ENCODE measurements at regions not wholly inside any gene's neighbourhood (a gene's known extent, or its start where the extent isn't known, plus 50 kb on each side); places are given as distances from the start of the nearest gene placed in this dataset.

DNA sequence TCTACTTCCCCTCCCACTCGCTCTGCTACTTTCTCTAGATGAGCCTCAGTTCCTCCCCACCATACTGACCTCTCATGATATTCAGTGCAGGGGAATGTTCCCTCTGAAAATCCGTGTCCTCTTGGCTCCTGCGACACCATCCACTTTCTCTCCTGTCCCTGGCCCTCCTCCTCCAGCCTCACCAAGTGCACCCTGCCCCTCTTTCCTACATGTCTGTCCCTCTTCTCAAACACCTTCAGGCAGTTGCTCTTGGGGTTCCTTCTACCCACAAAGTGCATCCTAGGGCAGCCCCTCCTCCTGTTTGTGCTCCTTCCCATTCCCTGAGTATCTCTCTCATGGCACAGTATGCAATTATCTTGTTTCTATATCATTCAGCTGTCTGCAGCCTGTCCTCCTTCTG, 246.4 kb upstream of the RAB6C start:
- Histone ChIP-seq H3K4me2 (ENCODE audit: low read depth, low read length, poor library complexity, severe bottlenecking) (no peak overlapping the region), H4K20me1 (ENCODE audit: low read depth, low read length) (no peaks in the 10 kb centered on the region), H3K36me3 (ENCODE audit: low read length) (no peaks in the 10 kb centered on the region), H3K27ac (ENCODE audit: low read depth, low read length) (no peak overlapping the region), H3F3A (ENCODE audit: insufficient read depth) (no peaks in the 10 kb centered on the region), H3K9me2 (replicated peaks; ENCODE audit: insufficient read depth, low read length) (no peaks in the 10 kb centered on the region), H3K27me3 (ENCODE audit: low read length) (no peaks in the 10 kb centered on the region), H3K9ac (ENCODE audit: low read length) (no peak overlapping the region), H3K4me3 (ENCODE audit: insufficient read depth, low read length, poor library complexity, severe bottlenecking) (no peak overlapping the region), H3K9me3 (ENCODE audit: insufficient read depth, low read length) (no peaks in the 10 kb centered on the region), H3K79me2 (ENCODE audit: insufficient read depth, low read length) (no peaks in the 10 kb centered on the region), H2AFZ (ENCODE audit: low read depth, low read length, severe bottlenecking) (no peak overlapping the region)
- TF ChIP-seq, protein P1, sequence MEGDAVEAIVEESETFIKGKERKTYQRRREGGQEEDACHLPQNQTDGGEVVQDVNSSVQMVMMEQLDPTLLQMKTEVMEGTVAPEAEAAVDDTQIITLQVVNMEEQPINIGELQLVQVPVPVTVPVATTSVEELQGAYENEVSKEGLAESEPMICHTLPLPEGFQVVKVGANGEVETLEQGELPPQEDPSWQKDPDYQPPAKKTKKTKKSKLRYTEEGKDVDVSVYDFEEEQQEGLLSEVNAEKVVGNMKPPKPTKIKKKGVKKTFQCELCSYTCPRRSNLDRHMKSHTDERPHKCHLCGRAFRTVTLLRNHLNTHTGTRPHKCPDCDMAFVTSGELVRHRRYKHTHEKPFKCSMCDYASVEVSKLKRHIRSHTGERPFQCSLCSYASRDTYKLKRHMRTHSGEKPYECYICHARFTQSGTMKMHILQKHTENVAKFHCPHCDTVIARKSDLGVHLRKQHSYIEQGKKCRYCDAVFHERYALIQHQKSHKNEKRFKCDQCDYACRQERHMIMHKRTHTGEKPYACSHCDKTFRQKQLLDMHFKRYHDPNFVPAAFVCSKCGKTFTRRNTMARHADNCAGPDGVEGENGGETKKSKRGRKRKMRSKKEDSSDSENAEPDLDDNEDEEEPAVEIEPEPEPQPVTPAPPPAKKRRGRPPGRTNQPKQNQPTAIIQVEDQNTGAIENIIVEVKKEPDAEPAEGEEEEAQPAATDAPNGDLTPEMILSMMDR (IDR thresholded peaks at IDR 0.05; ENCODE audit: insufficient read depth, low read length, poor library complexity, severe bottlenecking): no peak
- no peak for TF ChIP-seq EZH2phosphoT487 (conservative IDR thresholded peaks at IDR 0.05; ENCODE audit: low read length)

DNA sequence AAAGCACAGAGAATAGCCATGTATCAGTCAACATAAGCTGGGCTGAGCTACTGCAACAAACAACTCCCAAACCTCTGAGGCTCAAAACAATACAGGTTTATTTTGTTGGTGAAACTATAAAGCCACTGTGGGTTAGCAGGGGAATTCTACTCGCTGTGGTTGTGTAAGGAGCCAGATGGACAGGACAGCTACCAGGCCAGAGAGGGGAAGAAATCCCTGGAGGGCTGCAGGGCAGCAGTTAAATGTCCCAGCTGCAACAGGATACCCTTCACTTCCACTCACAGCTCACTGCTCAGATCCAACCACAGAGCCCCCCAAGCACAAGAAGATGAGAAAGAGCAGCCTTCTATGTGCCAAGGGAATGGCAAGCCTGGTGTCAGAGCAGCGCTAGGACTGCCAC, 245.9 kb upstream of the RAB6C start:
- H2AFZ ChIP-seq (ENCODE audit: low read depth, low read length, severe bottlenecking): no peak overlapping the region
- TF ChIP-seq, protein P1 (IDR thresholded peaks at IDR 0.05; ENCODE audit: insufficient read depth, low read length, poor library complexity, severe bottlenecking): no peak
- TF ChIP-seq EZH2phosphoT487 (conservative IDR thresholded peaks at IDR 0.05; ENCODE audit: low read length): no peak

DNA sequence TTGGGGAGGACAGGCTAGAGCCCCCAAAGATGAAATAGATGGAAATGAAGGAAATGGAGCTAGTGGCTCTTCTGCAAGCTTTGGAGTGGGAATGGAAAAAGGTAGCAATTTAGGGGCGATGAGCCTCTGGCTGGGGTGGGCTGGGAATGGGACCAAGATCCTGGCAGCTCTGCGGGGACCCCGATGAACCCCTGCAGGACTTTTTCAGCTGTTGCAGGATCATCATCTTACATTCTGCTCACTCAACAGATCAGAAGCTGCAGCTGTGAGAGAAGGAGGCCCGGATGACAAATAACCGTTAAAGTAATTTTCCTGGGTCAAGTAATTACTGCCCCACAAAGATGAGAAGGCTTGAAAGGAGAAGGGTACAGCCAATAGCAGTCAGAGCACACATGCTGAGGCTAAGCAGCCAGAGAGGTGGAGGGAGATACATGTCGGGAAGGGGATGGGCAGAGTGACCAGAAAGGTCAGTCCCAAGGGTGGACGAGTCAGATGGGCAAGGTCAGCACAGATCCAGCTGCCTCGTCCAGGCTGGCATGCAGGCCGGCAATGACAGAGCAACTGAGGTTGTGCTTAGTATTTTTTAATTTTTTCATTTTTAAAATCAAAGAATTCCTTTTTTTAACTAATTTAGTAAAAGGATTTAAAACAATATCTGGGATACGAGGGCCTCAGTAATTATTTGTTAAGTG, 245.0 kb upstream of the RAB6C start:
- H3K79me2 ChIP-seq (ENCODE audit: insufficient read depth, low read length): no peaks in the 10 kb centered on the region
- H3K9ac ChIP-seq (ENCODE audit: low read length): no peak overlapping the region
- H3K4me2 ChIP-seq (ENCODE audit: low read depth, low read length, poor library complexity, severe bottlenecking): no peak overlapping the region
- no peak for TF ChIP-seq EZH2phosphoT487 (conservative IDR thresholded peaks at IDR 0.05; ENCODE audit: low read length)
- TF ChIP-seq, protein P1 (IDR thresholded peaks at IDR 0.05; ENCODE audit: insufficient read depth, low read length, poor library complexity, severe bottlenecking): no peak
- no peak overlapping the region for H3K4me3 ChIP-seq (ENCODE audit: insufficient read depth, low read length, poor library complexity, severe bottlenecking)
- H3K36me3 ChIP-seq (ENCODE audit: low read length): no peaks in the 10 kb centered on the region
- H3F3A ChIP-seq (ENCODE audit: insufficient read depth): no peaks in the 10 kb centered on the region
- H3K9me3 ChIP-seq (ENCODE audit: insufficient read depth, low read length): no peaks in the 10 kb centered on the region
- H3K27me3 ChIP-seq (ENCODE audit: low read length): no peaks in the 10 kb centered on the region
- no peaks in the 10 kb centered on the region for H3K9me2 ChIP-seq (replicated peaks; ENCODE audit: insufficient read depth, low read length)
- H4K20me1 ChIP-seq (ENCODE audit: low read depth, low read length): no peaks in the 10 kb centered on the region
- H3K27ac ChIP-seq (ENCODE audit: low read depth, low read length): no peak overlapping the region
- H2AFZ ChIP-seq (ENCODE audit: low read depth, low read length, severe bottlenecking): no peak overlapping the region

More for the DNA sequence above, 245.9 kb upstream of the RAB6C start:
- H3K79me2 ChIP-seq (ENCODE audit: insufficient read depth, low read length): no peaks in the 10 kb centered on the region
- no peaks in the 10 kb centered on the region for H3K9me2 ChIP-seq (replicated peaks; ENCODE audit: insufficient read depth, low read length)
- no peaks in the 10 kb centered on the region for H3F3A ChIP-seq (ENCODE audit: insufficient read depth)
- no peak overlapping the region for H3K27ac ChIP-seq (ENCODE audit: low read depth, low read length)
- H3K4me3 ChIP-seq (ENCODE audit: insufficient read depth, low read length, poor library complexity, severe bottlenecking): no peak overlapping the region
- no peaks in the 10 kb centered on the region for H3K9me3 ChIP-seq (ENCODE audit: insufficient read depth, low read length)
- H3K27me3 ChIP-seq (ENCODE audit: low read length): no peaks in the 10 kb centered on the region
- H4K20me1 ChIP-seq (ENCODE audit: low read depth, low read length): no peaks in the 10 kb centered on the region
- H3K9ac ChIP-seq (ENCODE audit: low read length): no peak overlapping the region
- H3K4me2 ChIP-seq (ENCODE audit: low read depth, low read length, poor library complexity, severe bottlenecking): no peak overlapping the region
- H3K36me3 ChIP-seq (ENCODE audit: low read length): no peaks in the 10 kb centered on the region
